ENCODE measurements at regions not wholly inside any gene's neighbourhood (a gene's known extent, or its start where the extent isn't known, plus 50 kb on each side); places are given as distances from the start of the nearest gene placed in this dataset.

DNA sequence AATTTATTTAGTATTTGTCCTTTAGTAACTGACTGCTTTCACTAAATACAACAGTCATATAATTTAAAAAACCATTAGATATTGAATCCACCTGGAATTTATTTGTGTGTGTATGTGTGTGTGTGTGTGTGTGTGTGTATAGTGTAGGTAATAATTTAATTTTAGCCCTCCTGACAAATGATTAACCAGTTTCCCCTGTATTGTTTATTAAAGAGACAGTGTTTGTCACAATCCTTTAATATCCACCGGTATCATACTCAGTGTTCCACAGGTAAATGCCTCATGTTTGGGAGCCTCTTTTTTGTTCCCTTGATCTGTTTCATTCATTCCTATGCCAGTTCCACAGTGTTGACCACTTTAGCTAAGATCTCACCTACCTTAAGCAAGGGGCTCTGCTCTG lies 134.6 kb upstream of the IRX3 start:
- no peak for DNase-seq (ENCODE audit: low read depth, low spot score)

DNA sequence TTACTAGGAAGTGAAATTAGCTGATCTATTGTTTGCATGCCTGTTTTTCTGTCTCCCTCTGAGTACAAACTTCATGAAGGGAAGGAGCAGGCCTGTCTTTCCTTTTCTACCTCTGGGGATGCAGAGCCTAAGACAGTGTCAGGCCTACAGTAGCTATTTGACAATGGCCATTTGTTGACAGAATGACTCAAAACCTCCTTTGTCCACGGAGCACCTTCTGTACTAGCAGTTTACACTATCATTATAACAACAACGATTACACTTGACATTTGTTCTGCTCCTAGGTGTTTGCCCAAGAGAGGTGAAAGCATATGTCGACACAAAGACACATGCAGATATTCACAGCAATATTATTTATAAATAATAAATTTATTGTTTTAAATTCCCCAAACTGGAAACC lies 132.3 kb upstream of the IRX3 start:
- no peak for DNase-seq (ENCODE audit: low read depth, low spot score)

DNA sequence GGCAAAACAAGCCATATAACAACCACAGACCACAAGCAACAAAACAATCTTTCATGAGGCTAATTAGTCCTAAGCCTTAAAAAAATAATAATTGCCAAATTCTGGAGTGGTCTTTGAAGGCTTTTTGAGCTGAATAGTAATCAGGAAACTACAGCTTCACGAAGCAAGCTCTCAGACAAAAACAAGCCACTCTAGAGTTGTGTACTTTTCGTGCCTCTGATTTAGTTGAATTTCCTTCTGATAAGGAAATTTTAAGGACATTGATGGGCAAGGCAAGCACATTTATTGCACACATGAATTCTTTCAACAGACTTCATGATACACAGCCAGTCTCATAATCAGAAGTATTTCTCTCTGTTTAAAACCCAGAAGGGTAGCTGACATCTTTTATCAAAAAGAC lies 130.8 kb upstream of the IRX3 start:
- no peak for DNase-seq (ENCODE audit: low read depth, low spot score)

DNA sequence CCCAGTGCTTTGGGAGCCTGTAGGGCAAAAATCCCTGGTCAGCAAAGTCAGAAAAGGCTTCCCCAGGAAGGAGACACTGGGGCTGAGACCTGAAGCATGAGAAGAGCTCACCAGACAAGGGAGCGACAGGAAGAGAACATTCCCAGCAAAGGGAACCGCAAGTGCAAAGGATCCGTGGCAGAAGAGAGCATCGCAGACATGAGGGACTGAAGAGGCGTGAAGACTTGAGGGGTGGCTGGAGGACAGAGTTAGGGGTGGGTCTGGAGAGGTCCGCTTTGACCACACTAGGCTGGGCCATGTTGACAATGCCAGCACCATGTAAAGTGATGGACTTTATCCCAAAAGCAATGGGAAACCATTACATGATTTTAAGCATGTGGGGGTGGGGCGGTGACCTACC lies 128.1 kb upstream of the IRX3 start:
- DNase-seq (ENCODE audit: low read depth, low spot score): no peak

DNA sequence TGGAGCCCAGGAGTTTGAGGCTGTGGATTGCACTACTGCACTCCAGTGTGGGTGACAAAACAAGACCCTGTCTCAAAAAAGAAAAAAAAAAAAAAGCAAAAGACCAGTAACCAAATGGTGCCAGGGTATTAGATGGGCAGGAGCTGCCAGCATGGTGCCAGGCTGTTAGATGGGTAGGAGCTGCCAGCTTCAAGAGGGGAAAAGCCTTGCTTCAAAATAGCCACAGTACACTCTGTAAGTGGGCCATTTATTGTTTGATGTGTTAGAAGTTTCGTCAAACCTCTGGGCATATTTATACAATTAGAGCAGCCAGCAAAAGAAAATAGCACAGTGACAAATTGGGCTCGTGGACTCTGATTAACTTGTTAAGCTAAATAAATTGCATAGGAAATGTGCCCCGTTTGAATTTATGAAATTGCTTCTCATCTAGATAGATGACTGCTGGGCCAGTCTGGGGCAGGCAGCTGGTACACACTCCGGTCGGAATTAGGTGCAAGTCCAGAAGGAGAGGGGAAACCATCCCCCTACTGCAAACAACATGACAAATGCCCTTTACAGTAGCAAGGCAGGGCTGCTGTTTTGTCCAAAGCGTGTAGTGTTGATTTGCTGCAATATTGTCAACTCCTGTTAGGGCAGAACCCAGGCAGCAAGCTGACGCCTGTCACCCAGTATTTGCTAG lies 126.3 kb upstream of the IRX3 start:
- no peak for DNase-seq (ENCODE audit: low read depth, low spot score)

DNA sequence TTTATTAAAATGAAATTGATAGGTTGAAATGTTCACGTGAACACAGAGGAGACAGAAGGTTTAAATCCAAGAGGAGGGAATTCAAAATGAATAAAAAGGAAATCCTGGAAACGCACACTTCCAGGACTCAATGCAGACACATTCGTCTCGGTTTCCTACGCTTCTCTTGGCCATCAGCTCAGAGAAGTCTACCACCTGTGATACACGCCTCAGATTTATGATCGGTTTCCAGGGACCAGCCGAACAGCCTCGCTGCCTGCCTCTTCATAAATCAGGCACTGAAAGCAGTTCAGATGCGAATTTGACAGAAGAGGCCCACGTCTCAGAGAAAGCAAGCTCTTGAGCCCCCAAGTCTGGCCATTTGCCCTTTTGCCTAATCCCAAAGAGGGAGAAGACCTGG lies 125.5 kb upstream of the IRX3 start:
- DNase-seq (ENCODE audit: low read depth, low spot score): no peak

DNA sequence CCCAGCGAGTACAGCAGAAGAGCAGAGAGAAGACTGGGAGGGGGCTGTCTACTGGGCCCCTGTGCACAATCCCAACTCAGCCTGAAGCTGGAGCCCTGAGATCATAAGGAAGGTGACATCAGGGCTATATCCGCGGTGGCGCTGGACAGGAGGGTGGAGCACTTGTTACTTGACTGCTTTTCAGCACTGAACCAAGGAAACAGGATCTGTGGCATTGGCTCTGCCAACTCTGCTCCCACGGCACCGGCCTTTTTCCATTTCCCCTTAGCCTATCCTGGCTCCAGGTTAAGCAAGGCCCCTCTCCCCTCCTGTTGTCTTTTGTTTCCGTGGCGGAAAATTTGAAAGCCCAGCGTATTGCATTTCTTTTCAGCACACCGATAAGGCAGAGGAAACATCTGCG lies 125.0 kb upstream of the IRX3 start:
- peak; percentile 27 for DNase-seq (ENCODE audit: low read depth, low spot score)

DNA sequence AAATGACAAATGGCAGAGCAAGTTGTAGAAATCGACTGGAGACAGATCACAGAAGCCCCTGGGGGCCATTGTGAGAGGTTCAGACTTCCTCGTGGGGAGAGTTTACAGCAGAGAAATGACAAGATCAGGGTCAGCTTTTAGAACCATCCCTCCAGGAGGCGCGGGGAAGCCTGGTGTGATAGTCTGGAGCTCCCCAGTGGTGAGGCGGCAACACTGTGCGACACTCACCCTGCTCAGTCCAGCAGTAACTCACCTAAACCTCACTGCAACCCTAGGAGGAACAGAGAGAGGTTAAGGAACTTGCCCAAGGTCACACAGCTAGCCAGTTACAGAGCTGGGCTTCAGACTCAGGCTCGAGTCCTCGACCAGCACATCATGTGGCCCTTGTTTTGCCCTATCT lies 123.4 kb upstream of the IRX3 start:
- DNase-seq (ENCODE audit: low read depth, low spot score): no peak

DNA sequence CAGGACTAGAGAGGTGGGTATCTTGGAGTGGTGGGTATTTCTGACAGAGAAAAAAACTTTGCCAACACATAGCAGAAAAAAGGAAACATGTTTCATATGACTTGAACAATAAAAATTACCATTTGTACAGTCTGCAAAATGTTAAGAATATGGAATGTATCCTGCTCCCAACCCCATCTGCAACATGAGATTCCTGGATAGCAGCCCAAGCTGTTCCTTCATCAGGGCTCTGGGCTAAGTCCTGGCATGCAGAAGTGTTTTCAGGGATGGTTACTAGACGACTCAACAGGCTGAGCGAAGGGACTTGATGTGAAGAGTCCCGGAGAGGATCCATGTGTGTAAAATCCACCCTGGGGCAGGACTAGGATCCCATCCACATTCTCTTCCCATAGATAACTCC lies 121.0 kb upstream of the IRX3 start:
- no peak for DNase-seq (ENCODE audit: low read depth, low spot score)

DNA sequence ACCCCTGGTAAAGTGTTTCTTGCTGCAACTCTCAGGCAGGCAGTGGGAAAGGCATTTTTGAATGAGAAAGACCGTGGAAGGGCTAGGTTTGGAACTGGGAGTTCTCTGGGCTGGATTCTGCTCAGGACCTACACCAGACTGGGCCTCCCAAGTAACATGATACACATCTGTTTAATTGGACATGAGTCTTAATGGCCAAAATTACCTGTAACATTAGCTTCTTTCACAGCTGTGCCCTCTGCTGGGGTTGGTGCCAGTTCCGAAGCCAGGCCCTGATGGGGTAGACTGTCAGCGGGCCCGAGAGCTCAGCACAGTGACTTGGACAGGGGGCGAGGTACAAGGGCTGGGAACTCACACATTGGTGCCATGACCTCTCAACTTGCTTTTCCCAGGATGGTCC lies 118.9 kb upstream of the IRX3 start:
- no peak for DNase-seq (ENCODE audit: low read depth, low spot score)

DNA sequence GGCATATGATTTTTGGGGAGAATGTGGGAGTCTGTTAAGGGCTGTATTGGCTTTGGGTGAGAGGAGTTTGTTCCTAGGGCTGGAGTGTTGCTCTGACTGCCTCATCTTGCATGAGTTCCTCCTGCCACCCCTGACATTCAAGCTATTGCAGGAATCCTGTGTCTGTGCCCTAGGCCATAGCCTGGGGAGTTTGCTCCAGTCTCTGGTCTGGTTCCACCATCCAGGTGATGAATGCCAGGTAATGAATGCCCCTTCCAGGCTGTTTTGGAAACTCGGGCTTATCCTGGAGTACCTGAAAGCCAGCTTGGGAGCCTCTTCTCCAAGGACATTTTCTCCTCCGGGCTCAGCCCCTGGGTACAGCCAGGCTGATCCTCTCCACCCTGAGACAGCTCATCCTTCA lies 117.0 kb upstream of the IRX3 start:
- DNase-seq (ENCODE audit: low read depth, low spot score): peak; percentile 60

DNA sequence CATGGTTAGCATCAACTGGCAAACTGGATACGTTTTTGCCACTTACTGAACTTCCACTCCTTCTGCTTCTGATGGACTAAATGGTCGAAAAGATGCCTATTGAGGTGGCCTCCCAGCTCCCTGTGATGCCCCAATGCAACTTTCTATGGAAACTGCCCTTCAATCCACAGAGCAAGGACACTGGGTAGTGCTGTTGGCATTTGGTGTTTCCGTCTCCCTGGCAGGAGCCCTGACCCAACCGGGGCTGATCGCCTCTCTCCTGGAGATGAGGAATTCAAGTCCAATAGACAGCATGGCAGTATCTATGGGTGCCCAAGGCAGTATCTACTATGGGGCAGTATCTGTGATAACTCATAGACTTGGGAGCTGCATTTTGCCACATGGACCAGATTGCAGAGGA lies 116.3 kb upstream of the IRX3 start:
- no peak for DNase-seq (ENCODE audit: low read depth, low spot score)

DNA sequence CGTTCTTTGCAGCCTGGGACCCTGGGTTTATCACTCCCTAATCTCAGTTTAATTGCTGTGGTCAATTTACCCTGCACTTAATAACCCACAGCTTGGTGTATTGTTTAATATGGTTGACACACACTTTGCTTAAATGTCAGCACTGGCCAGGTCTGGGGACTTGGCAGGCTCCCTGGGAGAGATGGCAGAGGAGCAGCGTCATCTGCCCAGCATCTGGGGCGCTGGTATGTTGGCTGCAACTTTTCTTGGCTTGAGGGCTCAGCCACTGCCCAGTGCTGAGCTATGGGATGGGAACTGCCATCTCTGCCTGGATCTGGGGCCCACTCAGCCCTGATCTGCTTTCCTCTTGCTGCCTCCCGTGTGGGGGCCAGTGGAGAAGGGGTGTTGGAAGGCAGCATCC lies 115.7 kb upstream of the IRX3 start:
- DNase-seq (ENCODE audit: low read depth, low spot score): no peak

DNA sequence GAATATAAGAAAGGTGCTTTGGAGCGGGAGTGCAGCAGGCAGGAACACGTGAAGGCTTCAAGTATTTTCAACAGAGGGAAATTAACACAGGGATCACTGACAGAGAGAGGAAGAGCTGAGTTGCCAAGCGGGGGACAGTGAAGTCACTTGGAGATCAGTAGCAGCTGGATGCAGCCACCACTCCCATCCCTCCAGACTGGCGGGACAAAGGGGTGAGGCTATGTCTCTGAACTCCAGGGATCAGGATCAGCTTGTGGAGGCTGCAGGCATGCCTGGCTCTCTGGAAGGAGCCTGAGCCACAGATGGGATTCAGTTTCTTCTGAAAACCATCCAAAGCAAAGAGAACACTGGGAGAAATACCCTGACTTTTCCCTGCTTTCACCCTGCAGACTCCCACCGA lies 113.7 kb upstream of the IRX3 start:
- DNase-seq (ENCODE audit: low read depth, low spot score): no peak

DNA sequence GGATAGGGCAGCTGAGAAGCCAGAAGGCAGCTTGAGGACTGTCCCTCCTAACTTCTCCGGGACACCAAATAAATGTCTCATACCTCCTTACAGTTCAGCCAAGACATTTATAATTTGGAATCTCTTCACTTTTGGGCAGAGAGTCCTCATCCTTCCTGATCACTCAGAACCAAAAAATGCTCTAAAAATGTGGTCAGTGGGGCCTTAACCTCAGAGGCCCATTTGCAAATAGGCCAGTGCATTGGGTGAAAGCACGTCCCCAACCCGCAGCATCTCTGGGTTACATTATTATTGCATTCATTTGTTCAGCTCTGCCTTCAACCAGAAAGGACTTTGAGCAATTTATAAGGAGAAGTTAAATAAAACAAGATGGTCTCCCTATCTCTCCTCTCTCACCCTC lies 112.4 kb upstream of the IRX3 start:
- no peak for DNase-seq (ENCODE audit: low read depth, low spot score)

DNA sequence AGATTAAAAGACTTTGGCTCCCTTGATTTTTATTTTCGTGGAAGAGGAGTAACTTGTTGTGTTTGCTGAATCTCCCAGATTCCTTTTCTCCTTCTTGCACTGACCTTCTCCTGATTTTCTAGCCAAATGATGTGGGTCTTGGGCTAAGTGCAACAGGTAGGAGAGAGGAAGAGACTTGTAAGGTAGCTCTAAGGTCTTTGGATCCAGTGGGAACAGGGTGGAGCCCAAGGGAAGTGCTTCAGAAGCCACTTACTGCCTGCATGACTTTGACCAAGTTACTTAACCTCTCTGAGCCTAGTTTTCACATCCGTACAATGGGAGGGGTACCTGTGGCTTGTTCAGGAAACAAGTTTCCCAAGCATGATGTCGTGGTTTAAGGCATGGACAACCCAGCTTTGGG lies 111.3 kb upstream of the IRX3 start:
- DNase-seq (ENCODE audit: low read depth, low spot score): no peak

DNA sequence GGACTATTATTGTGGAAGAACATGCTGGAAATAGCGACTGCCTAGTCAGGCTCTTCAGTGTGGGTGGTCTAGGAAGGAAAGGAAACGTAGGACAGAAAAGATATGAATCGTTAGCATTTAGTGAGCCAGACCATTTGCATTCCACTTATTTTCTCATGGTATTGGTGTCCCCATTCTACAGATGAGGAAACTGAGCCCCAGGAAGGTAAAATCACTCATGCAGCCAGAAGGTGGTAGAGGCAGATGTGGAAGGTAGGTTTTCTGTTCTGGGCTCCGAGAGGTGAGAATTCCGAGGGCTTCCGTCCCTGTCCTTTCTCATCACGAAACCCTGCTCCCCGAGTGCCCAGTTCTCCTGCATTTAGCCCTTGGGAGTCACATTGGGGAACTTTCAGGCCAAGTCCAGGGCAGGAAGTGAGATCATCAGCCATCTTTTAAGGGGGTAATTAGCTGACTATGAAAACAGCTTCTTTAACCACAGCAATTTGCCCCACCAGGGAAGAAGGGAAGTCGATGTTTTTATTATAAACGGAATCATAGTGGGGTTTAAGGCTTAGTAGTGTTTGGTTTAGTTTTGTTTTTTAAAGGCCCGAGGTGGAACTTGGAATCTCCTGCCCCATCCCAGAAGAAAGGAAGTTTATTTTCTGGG lies 110.7 kb upstream of the IRX3 start:
- no peak for DNase-seq (ENCODE audit: low read depth, low spot score)

DNA sequence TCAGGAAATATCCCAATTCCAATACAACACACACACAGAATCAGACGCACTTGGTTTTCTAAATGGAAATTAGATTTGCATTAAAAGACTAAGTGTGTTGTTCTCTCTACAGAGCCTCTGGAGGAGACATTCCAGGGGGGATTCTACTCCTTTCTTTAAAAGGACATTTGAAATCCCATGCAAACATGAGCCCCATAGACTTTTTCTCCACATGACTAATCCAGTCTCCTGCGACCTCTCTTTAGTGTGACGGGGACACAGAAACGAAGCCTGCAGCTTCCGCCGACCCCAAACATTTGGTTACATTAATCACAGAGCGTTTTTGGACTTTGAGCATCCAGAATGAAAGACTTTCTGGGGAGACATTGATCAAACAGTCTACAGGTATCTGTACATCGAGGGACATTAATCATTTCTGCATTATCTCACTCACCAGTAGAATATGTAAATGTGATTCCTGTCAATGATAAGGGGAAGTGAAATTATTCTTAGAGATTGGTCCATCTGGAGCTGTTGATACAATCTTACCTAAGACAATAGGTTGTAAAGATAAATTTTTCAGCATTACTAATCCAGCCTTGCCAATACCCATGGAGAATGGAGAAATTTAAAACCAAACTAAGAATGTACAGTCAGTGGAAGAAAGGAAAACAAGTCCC lies 103.4 kb upstream of the IRX3 start:
- DNase-seq (ENCODE audit: low read depth, low spot score): no peak

DNA sequence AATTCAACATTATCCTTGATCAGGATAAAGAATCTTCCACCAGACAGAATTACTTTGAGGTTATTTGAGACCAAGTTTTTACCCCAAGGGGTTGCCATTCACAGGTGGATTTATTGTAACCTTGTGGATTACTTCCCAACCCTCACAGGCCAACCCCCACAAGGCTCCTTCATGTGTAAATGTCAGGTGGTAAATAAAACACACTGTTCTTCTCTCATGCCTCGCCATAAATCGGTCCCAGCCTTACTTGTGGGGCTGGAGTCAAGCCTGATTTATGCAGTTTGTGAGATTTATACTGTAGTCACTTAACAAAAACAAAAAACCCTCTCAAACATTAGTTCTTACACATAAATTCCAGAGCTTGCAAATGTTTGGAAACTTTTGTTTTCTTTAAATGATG lies 98.6 kb upstream of the IRX3 start:
- no peak for DNase-seq (ENCODE audit: low read depth, low spot score)

DNA sequence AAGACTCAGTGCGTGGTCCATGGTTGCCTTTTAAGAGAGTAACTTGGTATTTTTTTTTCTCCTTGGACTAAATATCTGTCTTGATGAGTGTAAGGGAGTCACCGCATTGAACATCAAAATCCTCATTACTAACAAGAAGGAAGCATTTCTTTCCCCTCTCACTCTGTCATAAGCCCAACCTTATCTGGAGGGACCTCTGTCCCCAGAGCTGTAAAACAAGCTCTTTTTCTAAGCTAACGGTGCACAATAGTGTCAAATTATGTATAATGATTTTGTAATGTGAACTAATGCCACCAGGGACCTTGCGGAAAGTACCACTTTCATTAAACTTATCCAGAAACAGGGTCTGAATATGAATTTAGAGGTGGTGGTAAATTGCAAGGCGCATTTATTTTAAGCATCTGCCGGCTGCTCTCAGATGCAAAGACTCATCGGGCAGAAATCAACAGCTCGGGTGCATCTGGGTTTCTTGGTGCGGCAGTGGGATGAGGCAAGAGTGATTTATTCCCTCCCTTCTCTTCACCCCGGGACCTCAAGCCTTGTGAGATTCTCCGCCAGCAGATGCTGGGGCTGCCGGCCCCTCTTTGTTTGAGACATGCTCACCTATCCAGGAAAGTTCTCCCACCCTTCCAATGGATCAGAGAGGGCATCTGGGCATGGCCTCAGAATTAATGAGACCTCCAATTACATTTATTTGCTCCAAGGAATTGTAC lies 95.2 kb upstream of the IRX3 start:
- no peak for DNase-seq (ENCODE audit: low read depth, low spot score)

DNA sequence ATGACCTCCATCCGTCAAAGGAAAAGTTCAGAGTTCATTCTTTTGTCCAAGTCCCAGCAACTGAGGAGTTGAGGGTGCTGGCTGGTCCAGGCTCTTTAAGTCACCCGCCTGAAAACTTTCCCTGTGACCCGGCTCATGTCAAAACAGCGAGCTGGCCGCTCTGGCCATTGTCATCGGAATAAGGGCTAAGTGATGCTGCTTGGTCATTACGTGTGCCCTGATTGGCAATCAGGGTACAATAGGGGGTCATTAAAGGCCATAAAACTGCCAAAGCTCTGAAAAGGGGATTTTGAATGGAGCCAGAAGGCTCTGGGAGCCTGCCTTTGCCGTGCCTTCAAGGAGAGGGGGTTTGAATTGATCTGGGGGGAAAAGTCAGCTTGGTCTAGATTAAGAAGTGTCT lies 88.5 kb upstream of the IRX3 start:
- peak; percentile 76 for DNase-seq (ENCODE audit: low read depth, low spot score)

Data from ELF-1 (cell line).